D341Med (cell line): ENCODE measurements at regions not wholly inside any gene's neighbourhood (a gene's known extent, or its start where the extent isn't known, plus 50 kb on each side); places are given as distances from the start of the nearest gene placed in this dataset.
"Not testable (repeated sequence)": the region's sequence is repeated elsewhere in the genome, so short reads cannot be mapped to it uniquely, and the experiment has no call there.

ENCODE experiments used
- DNase-seq: peaks from one replicate; pipeline ENCODE4 v3.0.0; 2012; ENCODE audit warnings: low spot score

- no peak for DNase-seq
Observed at GRCh38 chr18:37836071-37836970, 270.7 kb upstream of the CELF4 start.

DNA sequence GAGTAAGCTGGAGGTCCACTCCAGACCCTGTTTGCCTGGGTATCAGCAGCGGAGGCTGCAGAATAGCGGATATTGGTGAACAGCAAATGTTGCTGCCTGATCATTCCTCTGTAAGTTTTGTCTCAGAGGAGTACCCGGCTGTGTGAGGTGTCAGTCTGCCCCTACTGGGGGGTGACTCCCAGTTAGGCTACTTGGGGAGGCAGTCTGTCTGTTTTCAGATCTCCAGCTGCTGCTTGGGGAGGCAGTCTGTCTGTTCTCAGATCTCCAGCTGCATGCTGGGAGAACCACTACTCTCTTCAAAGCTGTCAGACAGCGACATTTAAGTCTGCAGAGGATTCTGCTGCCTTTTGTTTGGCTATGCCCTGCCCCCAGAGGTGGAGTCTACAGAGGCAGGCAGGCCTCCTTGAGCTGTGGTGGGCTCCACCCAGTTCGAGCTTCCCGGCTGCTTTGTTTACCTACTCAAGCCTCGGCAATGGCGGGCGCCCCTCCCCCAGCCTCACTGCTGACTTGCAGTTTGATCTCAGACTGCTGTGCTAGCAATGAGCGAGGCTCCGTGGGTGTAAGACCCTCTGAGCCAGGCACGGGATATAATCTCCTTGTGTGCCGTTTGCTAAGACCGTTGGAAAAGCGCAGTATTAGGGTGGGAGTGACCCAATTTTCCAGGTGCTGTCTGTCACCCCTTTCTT, 266.6 kb upstream of the CELF4 start:
- DNase-seq, result not testable (repeated sequence)

DNA sequence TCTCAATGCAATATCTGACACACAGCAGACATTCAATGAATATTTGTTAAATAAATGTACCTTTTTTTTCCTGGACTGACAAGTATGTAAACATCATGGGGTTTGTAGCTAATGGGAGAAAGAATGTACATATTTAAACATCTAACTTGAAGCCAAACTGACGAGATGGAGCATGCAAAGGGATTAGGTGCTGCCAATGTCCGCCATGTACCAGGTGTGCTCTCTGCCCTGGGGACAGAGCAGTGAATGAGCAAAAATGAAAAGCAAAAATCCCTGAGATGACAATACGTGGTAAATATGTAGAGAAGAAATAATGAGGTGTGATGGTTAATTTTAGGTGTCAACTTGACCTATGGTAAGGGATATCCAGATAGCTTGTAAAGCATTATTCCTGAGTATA, 247.4 kb upstream of the CELF4 start:
- no peak for DNase-seq

- DNase-seq, result peak; percentile 64
Observed at GRCh38 chr18:37805773-37806404, 240.3 kb upstream of the CELF4 start.

- no peak for DNase-seq
Observed at GRCh38 chr18:37796823-37797349, 231.3 kb upstream of the CELF4 start.

DNA sequence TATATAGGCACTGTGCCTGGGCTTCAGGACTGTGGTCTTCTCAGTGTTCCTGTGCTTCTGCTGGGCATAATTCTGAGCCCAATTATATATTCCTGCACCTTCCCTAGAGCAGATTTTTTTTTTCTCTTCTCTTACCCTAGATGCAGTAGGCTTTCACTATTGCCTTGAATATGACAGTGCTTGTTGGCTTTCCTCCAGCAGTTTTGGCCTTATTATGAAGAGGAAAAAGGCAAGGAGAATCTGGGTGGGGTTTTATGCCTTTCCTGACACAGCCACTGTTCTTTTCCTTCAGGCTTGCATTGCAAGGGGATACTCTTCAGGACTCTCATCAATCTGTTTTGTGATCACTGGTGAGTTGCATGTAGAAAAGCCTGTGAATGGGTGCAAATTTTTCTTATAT, 221.9 kb upstream of the CELF4 start:
- no peak for DNase-seq

DNA sequence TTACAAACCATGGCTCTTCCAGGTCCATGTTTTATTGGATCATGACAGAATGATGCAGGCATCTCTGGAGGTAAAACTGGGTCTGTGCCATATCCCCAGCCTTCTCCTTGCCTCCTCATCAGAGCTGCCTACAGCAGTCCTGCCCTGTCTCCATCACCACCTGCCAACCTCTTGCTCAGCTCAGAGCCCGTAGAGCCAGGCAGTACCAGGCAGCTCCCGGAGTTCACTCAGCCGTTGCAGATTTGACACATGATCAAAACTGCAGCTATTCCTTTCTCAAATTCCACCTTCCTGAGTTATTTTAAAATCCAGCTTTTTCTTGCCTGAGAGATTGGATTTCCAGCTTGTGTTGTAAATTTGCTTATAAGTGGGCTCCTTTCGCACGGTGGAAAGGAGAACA, 218.2 kb upstream of the CELF4 start:
- DNase-seq, result no peak

- DNase-seq, result peak; percentile 56
Observed at GRCh38 chr18:37779220-37779619, 213.6 kb upstream of the CELF4 start.

DNA sequence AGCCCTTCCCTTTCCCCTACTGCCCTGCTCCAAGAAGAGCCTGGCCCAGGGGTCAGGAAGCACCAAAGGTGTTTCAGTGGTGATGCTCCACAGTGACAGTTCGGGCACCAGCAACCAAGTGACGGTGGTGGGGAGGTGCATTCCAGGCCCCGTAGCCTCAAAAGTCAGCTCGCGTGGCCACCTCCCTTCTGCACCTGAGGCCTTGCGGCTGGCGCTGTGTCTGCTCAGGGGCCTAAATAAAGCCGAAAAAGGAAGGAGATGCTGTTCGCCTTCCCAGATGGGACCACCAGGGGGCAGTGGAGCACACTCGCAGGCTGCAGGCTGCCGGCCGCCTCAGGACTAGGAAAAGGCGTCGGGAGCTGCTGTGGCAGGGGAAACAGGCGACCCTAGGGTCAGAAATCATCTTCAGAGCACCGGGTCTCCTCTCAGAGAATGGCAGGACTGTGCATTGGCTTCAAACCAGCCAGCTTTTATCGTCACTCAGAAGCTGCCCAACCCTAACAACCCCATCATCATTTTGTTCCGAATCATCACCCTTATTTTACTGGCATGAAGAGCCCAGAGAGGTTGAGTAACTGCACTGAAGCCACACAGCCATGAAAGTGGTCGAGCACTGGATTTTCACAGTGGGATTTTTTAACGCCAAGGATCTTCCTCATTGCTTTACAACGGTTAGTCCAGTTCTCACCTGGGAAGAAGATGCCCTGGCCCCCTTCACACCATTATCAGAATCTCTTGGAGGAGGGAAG, 213.0 kb upstream of the CELF4 start:
- DNase-seq, result peak; percentile 94

DNA sequence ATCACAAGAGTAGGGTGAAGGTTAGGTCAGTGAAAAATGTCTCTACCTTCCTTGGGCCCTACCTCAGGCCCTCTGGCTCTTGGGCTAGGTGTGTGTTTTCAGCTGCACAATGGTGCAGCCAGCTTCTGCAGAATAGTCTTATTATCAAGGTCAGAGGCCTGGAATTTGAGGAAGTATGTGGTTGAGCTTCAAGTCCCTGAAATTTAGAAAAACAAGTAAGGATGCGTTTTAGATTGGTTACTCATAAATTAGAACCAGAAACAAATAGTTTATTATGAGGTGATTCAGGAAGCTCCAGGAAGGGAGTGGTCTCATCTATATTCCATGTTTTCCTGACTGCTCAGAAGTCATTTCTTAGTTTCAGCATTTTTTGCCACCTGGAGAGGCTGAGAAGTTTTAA, 204.2 kb upstream of the CELF4 start:
- DNase-seq, result no peak

- no peak for DNase-seq
Observed at GRCh38 chr18:37764541-37765288, 199.1 kb upstream of the CELF4 start.

DNA sequence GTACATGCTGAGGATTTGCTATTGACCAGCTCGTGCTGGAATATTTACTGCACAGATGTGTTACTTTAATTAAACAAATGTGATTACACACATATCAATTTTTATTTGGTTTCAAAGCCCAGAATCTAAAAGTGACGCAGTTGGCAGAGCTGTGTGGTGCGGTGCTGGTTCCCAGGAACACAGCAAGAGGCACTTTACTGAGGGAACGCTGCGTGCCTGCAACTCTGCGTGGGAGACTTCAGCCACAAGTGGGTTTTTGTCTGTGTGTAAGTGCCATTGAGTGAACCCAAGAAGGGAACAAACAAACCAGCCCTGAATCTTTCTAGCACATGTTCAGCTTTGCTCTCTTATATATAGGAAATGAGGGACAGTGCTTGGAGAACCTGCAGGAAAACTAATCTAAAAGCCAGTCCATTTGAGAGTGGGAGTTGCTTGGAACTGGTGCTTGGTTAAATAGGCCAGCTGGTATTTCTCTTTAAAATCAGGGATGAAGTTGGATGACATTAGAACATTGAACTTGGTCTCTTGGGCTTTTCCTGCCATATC, 196.6 kb upstream of the CELF4 start:
- DNase-seq, result no peak

- DNase-seq, result no peak
Observed at GRCh38 chr18:37754141-37754540, 188.5 kb upstream of the CELF4 start.

- DNase-seq, result no peak
Observed at GRCh38 chr18:37742436-37742835, 176.8 kb upstream of the CELF4 start.

- DNase-seq, result no peak
Observed at GRCh38 chr18:37741032-37741623, 175.5 kb upstream of the CELF4 start.

- DNase-seq, result no peak
Observed at GRCh38 chr18:37734406-37734805, 168.8 kb upstream of the CELF4 start.

DNA sequence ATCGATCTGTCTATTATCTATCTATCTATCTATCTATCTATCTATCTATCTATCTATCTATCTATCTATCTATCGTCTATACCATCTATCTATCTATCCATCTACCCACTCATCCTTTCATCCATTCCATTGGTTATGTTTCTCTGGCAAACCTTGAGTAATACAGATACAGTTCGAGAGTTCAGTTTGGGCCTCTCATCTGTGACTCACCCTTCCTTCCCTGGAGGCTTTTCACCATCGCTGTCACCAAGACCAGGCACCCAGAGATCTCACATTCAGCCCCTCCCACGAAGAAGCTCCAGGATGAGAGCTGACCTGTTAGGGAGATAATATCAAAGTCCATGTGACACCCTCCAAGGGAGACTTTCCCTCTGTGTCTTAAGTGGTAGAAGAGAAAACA, 164.1 kb upstream of the CELF4 start:
- no peak for DNase-seq

DNA sequence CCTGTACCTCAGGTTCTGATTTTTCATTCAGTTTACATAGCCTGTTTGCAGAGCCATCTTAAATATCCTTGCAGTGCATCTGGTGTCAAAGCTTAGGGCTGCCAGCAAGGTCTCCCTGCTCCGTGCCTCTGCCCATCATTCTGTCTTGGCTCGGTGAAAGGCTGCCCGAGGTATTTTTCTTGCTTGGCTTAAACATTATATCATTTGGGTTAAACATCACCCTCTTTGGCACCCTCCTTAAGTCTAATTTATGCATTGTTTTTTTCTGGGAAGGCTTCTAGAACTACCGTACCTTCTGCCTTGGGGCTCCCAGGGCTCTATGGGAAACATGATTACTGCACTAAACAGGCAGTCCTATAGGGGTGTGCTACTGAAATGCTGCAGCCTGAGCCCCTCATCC, 158.6 kb upstream of the CELF4 start:
- no peak for DNase-seq

- DNase-seq, result no peak
Observed at GRCh38 chr18:37721544-37722522, 156.2 kb upstream of the CELF4 start.
